Loucy (cell line): ENCODE measurements at regions not wholly inside any gene's neighbourhood (a gene's known extent, or its start where the extent isn't known, plus 50 kb on each side); places are given as distances from the start of the nearest gene placed in this dataset.

Experiments
- H2AFZ ChIP-seq: fragments of 200-600 bp; sonication (generic); 2 replicates; pipeline ENCODE4 v1.6.0; 2016; ENCODE audit warnings: antibody characterized with exemption, mild to moderate bottlenecking, low read length, moderate library complexity
- H3F3A ChIP-seq: fragments of 200-600 bp; 2 replicates; pipeline ENCODE4 v1.6.0; 2016; ENCODE audit warnings: antibody characterized with exemption, low read depth, mild to moderate bottlenecking
- H3K27me3 ChIP-seq: fragments of 200-600 bp; sonication (generic); 2 replicates; pipeline ENCODE4 v1.6.1; 2014; ENCODE audit warnings: low read length, mild to moderate bottlenecking; ENCODE audit not compliant: insufficient read depth, poor library complexity, severe bottlenecking
- H3K36me3 ChIP-seq: fragments of 200-600 bp; sonication (generic); 2 replicates; pipeline ENCODE4 v1.6.1; 2016; ENCODE audit warnings: low read length; ENCODE audit not compliant: insufficient read depth
- H3K4me1 ChIP-seq: fragments of 200-600 bp; sonication (generic); 2 replicates; pipeline ENCODE4 v1.5.1; 2014; ENCODE audit warnings: low read length, mild to moderate bottlenecking; ENCODE audit not compliant: insufficient read depth, poor library complexity, severe bottlenecking
- H3K4me2 ChIP-seq: fragments of 200-600 bp; sonication (generic); 2 replicates; pipeline ENCODE4 v1.6.0; 2014; ENCODE audit warnings: antibody characterized with exemption, low read length, low read depth, mild to moderate bottlenecking; ENCODE audit not compliant: poor library complexity, severe bottlenecking
- H3K4me3 ChIP-seq: fragments of 200-600 bp; sonication (generic); 2 replicates; pipeline ENCODE4 v1.5.1; 2014; ENCODE audit warnings: low read length, mild to moderate bottlenecking, mixed read lengths; ENCODE audit not compliant: poor library complexity, severe bottlenecking
- H3K79me2 ChIP-seq: fragments of 200-600 bp; sonication (generic); 2 replicates; pipeline ENCODE4 v1.6.1; 2014; ENCODE audit warnings: low read length; ENCODE audit not compliant: insufficient read depth
- H3K9ac ChIP-seq: fragments of 200-600 bp; sonication (generic); 2 replicates; pipeline ENCODE4 v1.6.0; 2014; ENCODE audit warnings: mild to moderate bottlenecking, low read depth, low read length, moderate library complexity; ENCODE audit not compliant: poor library complexity, severe bottlenecking
- H3K9me2 ChIP-seq: fragments of 200-600 bp; sonication (generic); replicated peaks from 2 replicates; pipeline ENCODE4 v1.6.1; 2016; ENCODE audit warnings: low read depth, low read length, mixed read lengths
- H3K9me3 ChIP-seq: fragments of 200-600 bp; sonication (generic); 2 replicates; pipeline ENCODE4 v1.6.1; 2014; ENCODE audit warnings: mild to moderate bottlenecking, antibody characterized with exemption, low read length, low read depth; ENCODE audit not compliant: insufficient read depth
- H4K20me1 ChIP-seq: fragments of 200-600 bp; sonication (generic); 2 replicates; pipeline ENCODE4 v1.6.0; 2014; ENCODE audit warnings: antibody characterized with exemption, low read length, mild to moderate bottlenecking; ENCODE audit not compliant: insufficient read depth, poor library complexity, severe bottlenecking
- CTCF ChIP-seq: fragments of 200-600 bp; sonication (generic); conservative IDR thresholded peaks from 2 replicates; pipeline ENCODE4 v1.5.1; 2014; ENCODE audit warnings: mild to moderate bottlenecking, antibody characterized with exemption, low read length
- EZH2phosphoT487 ChIP-seq: fragments of 200-600 bp; IDR thresholded peaks from 2 replicates; pipeline ENCODE4 v1.6.1; 2018; ENCODE audit warnings: antibody characterized with exemption, mild to moderate bottlenecking, moderate library complexity, borderline replicate concordance

DNA sequence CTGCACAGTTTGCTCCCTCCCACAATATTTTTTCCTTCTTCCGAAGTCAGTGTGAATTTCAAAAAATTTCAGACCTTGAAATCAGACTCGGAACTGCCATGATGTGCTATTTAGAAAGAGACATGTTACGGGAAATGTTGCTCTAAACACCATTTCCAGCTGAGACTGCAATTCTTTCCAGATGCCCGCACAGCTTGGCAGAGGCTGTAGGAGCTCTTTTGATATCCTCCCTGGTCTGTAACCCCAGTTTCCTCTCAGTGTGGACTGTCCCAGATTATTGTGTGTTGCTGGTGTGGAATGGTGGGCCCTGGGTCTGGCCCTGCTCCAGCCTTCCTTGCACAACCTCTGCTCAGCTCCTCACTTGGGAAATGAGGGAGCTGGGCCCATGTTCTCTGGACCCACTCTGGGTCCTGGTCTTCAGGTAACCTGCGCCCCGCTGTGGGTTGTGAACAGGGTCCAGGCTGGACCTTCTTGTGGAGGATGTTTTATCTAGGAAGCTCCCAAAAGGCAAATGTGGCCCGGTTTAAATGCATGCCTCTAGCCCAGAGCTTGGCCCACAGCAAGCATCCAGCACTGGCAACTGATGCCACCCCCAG is 172.8 kb upstream of the CXCL12 start:
- no peaks in the 10 kb centered on the region for H3K36me3 ChIP-seq
- H3K27me3 ChIP-seq = no peaks in the 10 kb centered on the region
- H3K9me3 ChIP-seq = no peaks in the 10 kb centered on the region
- H3K4me3 ChIP-seq = no peak overlapping the region
- TF ChIP-seq EZH2phosphoT487 (no peak), CTCF (no peak)
- H3K4me1 ChIP-seq = no peaks in the 10 kb centered on the region
- H3K79me2 ChIP-seq = no peaks in the 10 kb centered on the region
- H3K9ac ChIP-seq = no peak overlapping the region
- no peaks in the 10 kb centered on the region for H4K20me1 ChIP-seq
- no peaks in the 10 kb centered on the region for H3K9me2 ChIP-seq
- no peak overlapping the region for H2AFZ ChIP-seq
- H3F3A ChIP-seq = no peaks in the 10 kb centered on the region
- H3K4me2 ChIP-seq = no peak overlapping the region

DNA sequence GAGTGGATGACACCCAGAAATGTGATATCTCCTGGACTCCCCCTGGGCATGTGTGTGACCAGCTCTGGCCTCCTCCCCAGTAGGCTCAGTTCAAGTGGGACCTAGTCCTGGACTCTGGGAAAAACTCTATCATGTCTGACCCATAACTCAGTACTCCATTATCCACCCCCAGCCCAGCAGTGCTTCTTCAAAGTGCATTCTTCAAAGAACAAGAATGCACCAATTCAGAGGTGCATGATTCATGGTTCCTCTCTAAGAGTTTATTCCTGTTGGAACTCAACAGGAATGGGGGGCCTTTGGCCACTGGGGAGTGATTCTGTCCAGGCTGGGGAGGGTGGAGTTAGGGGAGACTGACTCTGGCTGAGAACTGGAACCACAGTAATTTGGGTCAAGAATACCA is 173.6 kb upstream of the CXCL12 start:
- no peak overlapping the region for H3K4me3 ChIP-seq
- no peaks in the 10 kb centered on the region for H3K79me2 ChIP-seq
- H3K27me3 ChIP-seq = no peaks in the 10 kb centered on the region
- no peak overlapping the region for H2AFZ ChIP-seq
- no peaks in the 10 kb centered on the region for H3K4me1 ChIP-seq
- H3K36me3 ChIP-seq = no peaks in the 10 kb centered on the region
- no peaks in the 10 kb centered on the region for H3K9me2 ChIP-seq
- no peaks in the 10 kb centered on the region for H3F3A ChIP-seq
- H3K9me3 ChIP-seq = no peaks in the 10 kb centered on the region
- H3K4me2 ChIP-seq = no peak overlapping the region
- no peak overlapping the region for H3K9ac ChIP-seq
- TF ChIP-seq EZH2phosphoT487 = no peak
- no peak for TF ChIP-seq CTCF
- no peaks in the 10 kb centered on the region for H4K20me1 ChIP-seq

DNA sequence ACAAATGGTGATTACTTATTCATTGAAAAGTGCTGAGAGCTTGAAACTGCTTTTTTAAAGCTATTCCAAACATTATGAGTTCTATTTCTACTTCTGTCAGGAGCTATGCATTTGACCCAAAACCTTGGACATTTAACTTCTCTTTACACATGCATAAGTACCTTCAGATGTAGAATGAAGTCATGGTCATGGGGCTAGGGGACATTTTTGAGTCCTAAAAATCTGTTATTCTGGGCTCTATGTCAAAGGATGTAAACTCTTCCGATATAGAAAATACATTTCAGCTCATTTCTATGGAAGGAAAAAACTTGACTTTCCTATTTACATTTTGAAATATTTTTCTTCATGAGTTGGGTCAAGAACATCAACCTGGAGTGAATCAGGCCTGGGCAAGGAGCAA is 179.5 kb upstream of the CXCL12 start:
- Histone ChIP-seq H4K20me1 (no peaks in the 10 kb centered on the region), H3F3A (no peaks in the 10 kb centered on the region), H3K9ac (no peak overlapping the region), H3K4me3 (no peak overlapping the region), H3K27me3 (no peaks in the 10 kb centered on the region), H3K79me2 (no peaks in the 10 kb centered on the region), H3K36me3 (no peaks in the 10 kb centered on the region), H2AFZ (no peak overlapping the region), H3K4me2 (no peak overlapping the region), H3K9me3 (no peaks in the 10 kb centered on the region), H3K4me1 (no peaks in the 10 kb centered on the region), H3K9me2 (no peaks in the 10 kb centered on the region)
- TF ChIP-seq EZH2phosphoT487 (no peak), CTCF (no peak)
